HCT116 (cell line): ENCODE measurements at regions not wholly inside any gene's neighbourhood (a gene's known extent, or its start where the extent isn't known, plus 50 kb on each side); places are given as distances from the start of the nearest gene placed in this dataset.

Experiments
- ATAC-seq: fragments of 200-7000 bp; cut with Tn5 transposase; 2 replicates; pipeline ENCODE4 v1.9.1; 2020; ENCODE audit warnings: mild to moderate bottlenecking, moderate library complexity
- BruUV-seq: library from RNA; stranded (reverse); fragments of 400-500 nt; replicated peaks from 2 replicates; lab custom pipeline; 2021; lab: Mats Ljungman, UMichigan
- CTCF ChIA-PET: fragments of 300-600 bp; sonication (Branson Sonifier 250); formaldehyde crosslinking; loops from one replicate; lab custom pipeline; 2021; ENCODE audit warnings: antibody characterized with exemption; lab: Charles Lee
- POLR2A ChIA-PET: fragments of 300-600, 350-600 bp; sonication (Branson Sonifier 250); formaldehyde crosslinking; loops from one replicate; lab custom pipeline; 2021; ENCODE audit warnings: antibody characterized with exemption; lab: Charles Lee
- RAD21 ChIA-PET, 2 experiments: fragments of 300-600 bp; sonication (Branson Sonifier 250); formaldehyde crosslinking; loops; one replicate each; lab custom pipeline; 2023; ENCODE audit warnings: low total read pairs in 2 of 2; ENCODE audit not compliant: uncharacterized antibody in 2 of 2, unreplicated experiment in 2 of 2, low non-redundant PET in 1 of 2; lab: Charles Lee
- DNase-seq: peaks from one replicate; pipeline ENCODE4 v3.0.0-alpha.2; 2010; ENCODE audit warnings: low read depth, low spot score
- H2AFZ ChIP-seq: fragments of 200-600 bp; shearing (Covaris generic), sonication (generic); 2 replicates; pipeline ENCODE4 v1.6.1; 2017; ENCODE audit warnings: low read depth, mixed run types, mixed read lengths, antibody characterized with exemption, low read length; ENCODE audit not compliant: poor library complexity, severe bottlenecking
- H3K27ac ChIP-seq: 2 replicates; pipeline ENCODE4 v1.5.1; 2012; ENCODE audit warnings: low read depth, low read length
- H3K27me3 ChIP-seq: fragments of 200-600 bp; sonication (generic); 2 replicates; pipeline ENCODE4 v1.6.1; 2016; ENCODE audit warnings: mixed run types, low read length, mixed read lengths; ENCODE audit not compliant: insufficient read depth
- H3K36me3 ChIP-seq, 2 experiments: fragments of 200-500 bp in 1 of 2; fragments of 200-600 bp in 1 of 2; sonication (Bioruptor generic) in 1 of 2; sonication (generic) in 1 of 2; 2 replicates each; pipeline versions ENCODE4 v1.5.1 to v1.6.1; 2014 to 2016; ENCODE audit warnings: low read length in 2 of 2, inconsistent platforms in 1 of 2, mixed read lengths in 1 of 2, mixed run types in 1 of 2; ENCODE audit not compliant: insufficient read depth in 2 of 2, control insufficient read depth in 1 of 2
- H3K4me1 ChIP-seq, 2 experiments: fragments of 200-600 bp in 1 of 2; sonication (generic) in 1 of 2; 2 replicates each; pipeline versions ENCODE4 v1.5.1 to v1.6.1; 2012 to 2017; ENCODE audit warnings: low read length in 2 of 2, inconsistent platforms in 1 of 2, mild to moderate bottlenecking in 1 of 2, mixed read lengths in 1 of 2, mixed run types in 1 of 2, moderate library complexity in 1 of 2; ENCODE audit not compliant: insufficient read depth in 2 of 2, control insufficient read depth in 1 of 2
- H3K4me2 ChIP-seq: fragments of 200-600 bp; sonication (generic); 2 replicates; pipeline ENCODE4 v1.6.1; 2017; ENCODE audit warnings: mixed run types, low read length, mixed read lengths
- H3K4me3 ChIP-seq, 2 experiments: fragments of 200-600 bp in 1 of 2; sonication (generic) in 1 of 2; replicated peaks in 1 of 2; 2 replicates each; pipeline ENCODE4 v1.5.1; 2011 to 2016; ENCODE audit warnings: low read length in 2 of 2, control low read depth in 1 of 2, low read depth in 1 of 2, mild to moderate bottlenecking in 1 of 2, mixed read lengths in 1 of 2, mixed run types in 1 of 2
- H3K79me2 ChIP-seq: fragments of 200-600 bp; sonication (generic); 2 replicates; pipeline ENCODE4 v1.6.1; 2017; ENCODE audit warnings: mild to moderate bottlenecking, mixed run types, low read length, moderate library complexity, mixed read lengths; ENCODE audit not compliant: insufficient read depth
- H3K9ac ChIP-seq: fragments of 200-600 bp; sonication (generic); 2 replicates; pipeline ENCODE4 v1.6.1; 2016; ENCODE audit warnings: low read length, mixed read lengths
- H3K9me2 ChIP-seq: fragments of 200-600 bp; sonication (generic), shearing (Covaris generic); 2 replicates; pipeline ENCODE4 v1.6.1; 2017; ENCODE audit warnings: mixed run types, mild to moderate bottlenecking, moderate library complexity; ENCODE audit not compliant: insufficient read depth
- H3K9me3 ChIP-seq, 2 experiments: fragments of 200-500 bp in 1 of 2; fragments of 200-600 bp in 1 of 2; sonication (Bioruptor generic) in 1 of 2; sonication (generic) in 1 of 2; 2 replicates each; pipeline ENCODE4 v1.6.1; 2014 to 2017; ENCODE audit warnings: low read length in 2 of 2, mixed read lengths in 2 of 2, inconsistent platforms in 1 of 2, low read depth in 1 of 2, mild to moderate bottlenecking in 1 of 2, mixed run types in 1 of 2, moderate library complexity in 1 of 2; ENCODE audit not compliant: control insufficient read depth in 1 of 2, insufficient read depth in 1 of 2
- H4K20me1 ChIP-seq: fragments of 200-600 bp; sonication (generic), shearing (Covaris generic); 2 replicates; pipeline ENCODE4 v1.6.1; 2017; ENCODE audit warnings: mixed run types, mild to moderate bottlenecking, moderate library complexity; ENCODE audit not compliant: insufficient read depth
- ATF3 ChIP-seq: IDR thresholded peaks from 2 replicates; pipeline ENCODE4 v1.6.1; 2012
- CBX3 ChIP-seq: IDR thresholded peaks from 2 replicates; pipeline ENCODE4 v1.6.1; 2012; ENCODE audit warnings: low read depth
- CEBPB ChIP-seq: IDR thresholded peaks from 2 replicates; pipeline ENCODE4 v1.6.1; 2012; ENCODE audit warnings: low read depth
- EGR1 ChIP-seq: IDR thresholded peaks from 2 replicates; pipeline ENCODE4 v1.6.1; 2012; ENCODE audit warnings: low read depth
- ELF1 ChIP-seq: IDR thresholded peaks from 2 replicates; pipeline ENCODE4 v1.6.1; 2012; ENCODE audit warnings: low read depth, borderline replicate concordance
- EZH2 ChIP-seq: fragments of 200-600 bp; sonication (generic); IDR thresholded peaks from 2 replicates; pipeline ENCODE4 v1.6.1; 2017; ENCODE audit warnings: antibody characterized with exemption, mixed run types
- FOSL1 ChIP-seq: IDR thresholded peaks from 2 replicates; pipeline ENCODE4 v1.6.1; 2012; ENCODE audit warnings: low read depth
- JUND ChIP-seq: IDR thresholded peaks from 2 replicates; pipeline ENCODE4 v1.6.1; 2012
- POLR2AphosphoS5 ChIP-seq: IDR thresholded peaks from 2 replicates; pipeline ENCODE4 v1.6.1; 2011; ENCODE audit warnings: mild to moderate bottlenecking, low read depth, low read length, moderate library complexity
- RAD21 ChIP-seq: IDR thresholded peaks from 2 replicates; pipeline ENCODE4 v1.6.1; 2012; ENCODE audit warnings: low read depth, mild to moderate bottlenecking
- REST ChIP-seq: IDR thresholded peaks from 2 replicates; pipeline ENCODE4 v1.6.1; 2012; ENCODE audit warnings: low read depth
- SP1 ChIP-seq: IDR thresholded peaks from 2 replicates; pipeline ENCODE4 v1.6.1; 2012; ENCODE audit warnings: low read depth
- SRF ChIP-seq: IDR thresholded peaks from 2 replicates; pipeline ENCODE4 v1.6.1; 2012; ENCODE audit warnings: low read depth
- ZBTB33 ChIP-seq: IDR thresholded peaks from 2 replicates; pipeline ENCODE4 v1.6.1; 2011; ENCODE audit warnings: mild to moderate bottlenecking, low read length, moderate library complexity; ENCODE audit not compliant: insufficient replicate concordance; ENCODE audit errors: extremely low read depth
- ZFX ChIP-seq: fragments of 450-650 bp; IDR thresholded peaks from 2 replicates; pipeline ENCODE4 v1.6.1; 2017
- ZNF274 ChIP-seq: fragments of 200-500 bp; sonication (Bioruptor generic); IDR thresholded peaks from 2 replicates; pipeline ENCODE4 v1.6.1; 2014; ENCODE audit warnings: mild to moderate bottlenecking, low read depth, low read length, inconsistent platforms
- intact Hi-C: fragments of 100-400 bp; cut with micrococcal nuclease; formaldehyde crosslinking; loops from 2 replicates; pipeline ENCODE4 v1.10.0; 2022

- TF ChIP-seq ZBTB33 (no peak), ZFX (no peak), SRF (no peak), CBX3 (no peak), EZH2 (no peak), POLR2AphosphoS5 (no peak), ATF3 (no peak), EGR1 (no peak), JUND (no peak)
Observed at GRCh38 chr3:81853431-81853830, 92.0 kb upstream of the GBE1 start (continued).

- H3K4me3 ChIP-seq, result no peak overlapping the region
- ATAC-seq (no peak), DNase-seq (no peak)
- H3K9ac ChIP-seq, result no peak overlapping the region
- no peaks in the 10 kb centered on the region for H3K9me3 ChIP-seq
- no peaks in the 10 kb centered on the region for H3K4me1 ChIP-seq
- H4K20me1 ChIP-seq, result no peaks in the 10 kb centered on the region
- H3K9me2 ChIP-seq, result no peaks in the 10 kb centered on the region
- H3K27me3 ChIP-seq, result no peaks in the 10 kb centered on the region; the same call in 1 of the 2 replicates
- no TSS peak for BruUV-seq
- RAD21 ChIA-PET, result no interaction called here
- CTCF ChIA-PET, result no interaction called here
- no peaks in the 10 kb centered on the region for H3K79me2 ChIP-seq
- H3K27ac ChIP-seq, result no peak overlapping the region
- POLR2A ChIA-PET, result no interaction called here
- no peak overlapping the region for H3K4me2 ChIP-seq
- H2AFZ ChIP-seq, result no peak overlapping the region
- H3K36me3 ChIP-seq, result no peaks in the 10 kb centered on the region
- intact Hi-C loops, result loop anchor here (10.0 kb wide), 1 partner anchor 186 kb away; no protein-coding TSS in a partner anchor
- TF ChIP-seq ATF3 (no peak), ZFX (no peak), ZNF274 (no peak), REST (no peak), SP1 (no peak), EZH2 (no peak), ELF1 (no peak), RAD21 (no peak), FOSL1 (no peak), CEBPB (no peak), CBX3 (no peak), EGR1 (no peak), ZBTB33 (no peak)
Observed at GRCh38 chr3:81851176-81851575, 89.7 kb upstream of the GBE1 start.
